ENCODE measurements at regions not wholly inside any gene's neighbourhood (a gene's known extent, or its start where the extent isn't known, plus 50 kb on each side); places are given as distances from the start of the nearest gene placed in this dataset.
"Not testable (repeated sequence)": the region's sequence is repeated elsewhere in the genome, so short reads cannot be mapped to it uniquely, and the experiment has no call there.

DNA sequence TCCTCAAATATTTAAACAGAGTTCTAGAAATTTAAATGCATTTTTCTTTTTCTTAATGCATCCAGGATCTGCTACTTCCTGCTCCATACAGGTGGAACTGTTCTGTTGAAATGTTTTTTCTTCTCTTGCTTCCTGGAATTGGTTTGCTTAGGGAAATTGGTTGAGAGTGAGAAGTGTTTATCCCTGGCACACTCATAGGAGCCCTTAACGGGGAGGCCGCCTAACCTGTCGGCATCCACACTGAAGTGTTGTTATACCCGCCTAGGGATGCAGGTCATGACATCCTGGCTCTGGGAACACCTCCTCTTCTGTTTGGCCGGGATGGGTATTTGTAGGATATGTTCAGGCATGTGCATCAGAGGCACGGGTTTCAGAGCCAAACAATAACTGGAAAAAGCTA, 239.7 kb downstream of the GADD45G start:
- in situ Hi-C loops (cut with HindIII; ENCODE audit: low pct_unique_long_range_greater_than_20kb, low sequenced_read_pairs), result no loop called here
- TF ChIP-seq JUND (IDR thresholded peaks at IDR 0.05; ENCODE audit: low read depth), result no peak
- peak; percentile 58 to 81 for DNase-seq (ENCODE audit: low read depth in 1 of 2, low spot score in 1 of 2)

DNA sequence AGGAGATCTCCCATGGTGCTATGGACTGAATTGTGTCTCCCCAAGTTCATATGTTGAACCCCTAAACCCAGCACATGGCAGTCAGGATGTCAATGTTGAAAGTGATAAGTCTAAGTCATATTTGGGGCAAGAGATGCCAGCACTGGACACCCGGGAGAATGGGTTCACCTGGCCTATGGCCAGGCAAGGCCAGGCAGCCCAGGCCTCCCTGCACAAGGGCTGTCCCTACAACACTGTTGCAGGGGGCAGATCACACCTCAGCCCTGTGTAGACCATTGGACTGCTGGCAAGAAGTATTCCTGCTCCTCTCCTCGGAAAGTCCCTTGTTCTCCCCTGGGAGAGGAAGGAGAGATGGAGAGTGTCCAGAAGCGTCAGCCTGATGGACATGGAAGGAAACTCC, 240.5 kb downstream of the GADD45G start:
- no peak for TF ChIP-seq JUND (IDR thresholded peaks at IDR 0.05; ENCODE audit: low read depth)
- in situ Hi-C loops (cut with HindIII; ENCODE audit: low pct_unique_long_range_greater_than_20kb, low sequenced_read_pairs), result no loop called here
- no peak for DNase-seq (ENCODE audit: low read depth in 1 of 2, low spot score in 1 of 2)

DNA sequence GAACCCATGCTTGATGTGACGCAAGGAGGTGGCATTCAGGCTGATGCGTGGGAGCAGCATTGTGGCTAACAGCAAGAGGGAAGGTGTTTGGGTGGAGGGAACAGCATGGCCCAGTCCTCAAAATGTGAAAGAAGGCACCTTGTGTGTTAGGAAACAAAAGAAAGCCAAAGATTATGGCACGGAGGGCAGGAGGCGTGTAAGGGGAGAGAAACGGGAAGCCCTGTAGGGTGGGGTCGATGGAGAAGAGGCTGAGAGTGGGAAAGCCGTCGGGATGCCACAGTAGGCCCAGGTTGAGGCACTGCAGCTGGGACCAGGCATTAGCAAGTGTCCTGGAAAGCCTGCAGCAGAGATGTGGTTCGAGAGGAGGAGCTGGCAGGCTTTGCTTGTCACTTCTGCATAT, 241.1 kb downstream of the GADD45G start:
- no peak for DNase-seq (ENCODE audit: low read depth in 1 of 2, low spot score in 1 of 2)
- in situ Hi-C loops (cut with HindIII; ENCODE audit: low pct_unique_long_range_greater_than_20kb, low sequenced_read_pairs), result no loop called here
- no peak for TF ChIP-seq JUND (IDR thresholded peaks at IDR 0.05; ENCODE audit: low read depth)

DNA sequence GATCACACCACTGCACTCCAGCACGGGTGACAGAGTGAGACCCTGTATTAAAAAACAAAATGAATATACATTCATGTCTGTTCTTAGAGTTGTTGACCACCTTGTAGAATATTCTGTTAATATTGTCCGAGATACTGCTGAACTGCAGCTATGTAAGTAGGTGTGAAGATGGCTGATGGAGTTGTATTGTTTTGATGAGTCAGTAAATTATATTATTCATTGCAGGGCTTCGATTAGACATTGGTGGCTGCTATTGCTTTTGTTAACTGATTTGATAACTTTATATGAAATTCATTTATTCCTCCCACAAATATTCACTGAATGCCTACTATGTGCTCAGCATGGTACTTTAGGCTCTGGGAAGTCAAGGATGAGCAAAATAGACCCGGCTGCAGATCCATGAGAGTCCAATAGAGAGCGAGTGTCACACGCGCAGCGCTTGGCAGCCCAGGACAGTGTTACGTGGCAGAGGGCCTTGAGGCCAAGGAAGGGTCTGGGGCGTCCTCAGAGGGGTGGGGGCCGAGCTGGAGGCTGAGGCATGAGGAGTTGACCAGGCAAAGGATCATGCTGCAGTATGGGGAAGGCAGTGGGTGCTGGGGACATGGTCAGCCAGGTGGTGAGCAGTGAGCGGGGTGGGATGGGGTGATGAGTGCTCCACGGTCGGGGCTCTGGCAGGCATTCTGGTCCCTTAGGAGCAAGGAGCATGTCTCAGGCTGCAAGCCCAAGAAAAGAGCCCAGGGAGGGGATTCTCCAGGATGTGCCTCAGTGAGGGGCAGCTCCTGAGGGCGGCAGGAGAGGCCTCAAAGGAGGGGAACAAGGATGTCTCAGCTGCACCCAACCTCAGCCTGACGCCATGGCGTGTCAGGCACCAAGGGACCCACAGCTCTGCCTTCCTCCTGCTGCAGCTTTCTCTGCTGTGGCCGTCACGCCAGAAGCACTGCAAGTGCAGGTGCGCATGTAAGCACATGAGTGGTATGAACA, 243.5 kb downstream of the GADD45G start:
- no peak for TF ChIP-seq JUND (IDR thresholded peaks at IDR 0.05; ENCODE audit: low read depth)
- in situ Hi-C loops (cut with HindIII; ENCODE audit: low pct_unique_long_range_greater_than_20kb, low sequenced_read_pairs), result no loop called here
- no peak for DNase-seq (ENCODE audit: low read depth in 1 of 2, low spot score in 1 of 2)

DNA sequence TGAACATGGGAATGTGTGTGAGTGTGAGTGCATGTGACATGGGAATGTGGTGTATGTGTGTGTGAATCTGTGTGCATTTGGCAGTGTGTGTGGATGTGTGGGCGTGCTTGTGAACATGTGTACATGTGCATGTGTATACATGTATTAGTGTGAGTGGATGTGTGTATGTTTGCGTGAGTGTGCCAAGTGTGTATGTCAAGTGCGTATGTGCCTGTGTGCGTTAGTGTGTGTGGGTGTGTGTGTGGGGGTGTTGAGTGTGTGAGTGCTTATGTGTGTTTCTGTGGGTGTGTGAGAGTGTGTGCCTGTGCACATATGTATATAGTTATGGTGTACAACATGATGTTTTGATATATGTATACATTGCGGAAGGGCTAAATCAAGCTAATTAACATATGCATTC, 244.3 kb downstream of the GADD45G start:
- in situ Hi-C loops (cut with HindIII; ENCODE audit: low pct_unique_long_range_greater_than_20kb, low sequenced_read_pairs), result no loop called here
- no peak for TF ChIP-seq JUND (IDR thresholded peaks at IDR 0.05; ENCODE audit: low read depth)

DNA sequence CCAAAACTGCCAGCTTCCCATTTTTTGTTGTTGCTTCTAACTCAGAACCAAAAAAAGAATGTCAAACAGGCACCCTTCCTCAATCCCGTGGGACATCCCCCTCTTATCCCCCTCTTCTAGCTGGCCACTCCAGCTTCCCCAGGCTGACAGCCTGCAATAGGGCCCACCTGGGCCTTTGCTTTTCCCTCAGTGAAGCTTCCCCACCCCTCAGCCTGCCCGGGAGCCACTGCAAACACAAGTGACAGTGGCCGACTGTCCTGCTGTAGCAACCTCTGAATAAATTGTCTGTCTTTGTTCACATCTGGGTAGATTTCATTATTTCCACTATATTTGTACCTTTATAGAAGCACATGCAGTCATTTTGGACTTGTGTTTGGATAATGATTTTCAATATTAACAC, 245.3 kb downstream of the GADD45G start:
- TF ChIP-seq JUND (IDR thresholded peaks at IDR 0.05; ENCODE audit: low read depth), result no peak
- DNase-seq (ENCODE audit: low read depth in 1 of 2, low spot score in 1 of 2), result no peak
- in situ Hi-C loops (cut with HindIII; ENCODE audit: low pct_unique_long_range_greater_than_20kb, low sequenced_read_pairs), result no loop called here

More for the DNA sequence above, 244.3 kb downstream of the GADD45G start:
- no peak for DNase-seq (ENCODE audit: low read depth in 1 of 2, low spot score in 1 of 2)

DNA sequence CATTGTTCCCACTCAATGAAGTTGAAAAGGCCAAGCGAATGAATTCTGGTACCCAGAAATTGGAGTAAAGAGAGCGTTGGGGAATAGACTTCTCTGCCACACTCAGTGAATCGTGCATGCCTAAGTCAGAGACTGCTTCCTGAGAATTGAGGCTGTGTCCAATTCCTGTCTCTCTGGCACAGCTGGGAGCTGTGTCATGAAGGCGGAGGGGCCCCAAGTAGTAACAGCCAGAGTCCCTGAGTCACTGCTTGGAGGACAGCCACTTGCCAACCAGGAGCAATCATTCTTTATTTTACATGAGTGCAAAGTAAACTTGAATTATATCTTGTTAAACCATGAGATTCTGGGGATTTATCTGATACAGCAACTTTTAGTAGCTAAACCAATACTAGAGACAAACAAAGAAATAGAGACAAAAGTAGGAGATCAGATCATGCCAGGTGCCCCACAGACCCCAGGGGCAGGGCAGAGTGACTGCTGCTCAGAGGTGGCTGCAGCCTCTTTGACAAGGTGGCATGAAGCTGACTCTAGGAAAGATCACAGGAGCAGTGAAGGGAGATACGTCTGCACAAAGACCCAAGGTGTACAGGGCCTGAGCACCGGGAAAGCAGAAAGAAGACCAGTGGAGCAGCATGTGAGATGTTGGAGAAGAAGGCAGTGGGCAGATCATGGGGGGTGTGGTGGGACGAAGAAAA, 246.0 kb downstream of the GADD45G start:
- DNase-seq (ENCODE audit: low read depth in 1 of 2, low spot score in 1 of 2), result peak in 1 of 2 experiments; percentile 20
- TF ChIP-seq JUND (IDR thresholded peaks at IDR 0.05; ENCODE audit: low read depth), result no peak
- in situ Hi-C loops (cut with HindIII; ENCODE audit: low pct_unique_long_range_greater_than_20kb, low sequenced_read_pairs), result no loop called here

DNA sequence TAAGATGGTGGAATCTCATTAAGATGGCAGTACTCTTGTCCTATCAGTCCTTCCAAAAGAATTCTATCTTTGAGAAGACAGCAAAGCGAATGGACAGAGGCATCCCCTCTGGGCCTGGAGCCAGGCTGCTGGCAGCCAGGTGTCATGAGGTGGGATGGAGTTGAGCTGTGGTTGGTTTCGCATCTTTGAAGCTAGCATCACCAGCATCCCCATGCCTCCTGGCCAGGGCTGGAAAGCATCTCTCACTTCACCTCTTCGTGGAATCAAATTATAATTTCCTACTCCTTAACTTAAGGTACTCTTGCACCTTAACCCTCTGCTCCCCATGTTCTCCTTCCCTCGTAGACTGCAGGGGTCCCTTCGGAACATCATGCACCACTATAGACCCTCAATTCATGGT, 248.3 kb downstream of the GADD45G start:
- in situ Hi-C loops (cut with HindIII; ENCODE audit: low pct_unique_long_range_greater_than_20kb, low sequenced_read_pairs), result no loop called here
- TF ChIP-seq JUND (IDR thresholded peaks at IDR 0.05; ENCODE audit: low read depth), result no peak
- DNase-seq (ENCODE audit: low read depth in 1 of 2, low spot score in 1 of 2), result no peak

DNA sequence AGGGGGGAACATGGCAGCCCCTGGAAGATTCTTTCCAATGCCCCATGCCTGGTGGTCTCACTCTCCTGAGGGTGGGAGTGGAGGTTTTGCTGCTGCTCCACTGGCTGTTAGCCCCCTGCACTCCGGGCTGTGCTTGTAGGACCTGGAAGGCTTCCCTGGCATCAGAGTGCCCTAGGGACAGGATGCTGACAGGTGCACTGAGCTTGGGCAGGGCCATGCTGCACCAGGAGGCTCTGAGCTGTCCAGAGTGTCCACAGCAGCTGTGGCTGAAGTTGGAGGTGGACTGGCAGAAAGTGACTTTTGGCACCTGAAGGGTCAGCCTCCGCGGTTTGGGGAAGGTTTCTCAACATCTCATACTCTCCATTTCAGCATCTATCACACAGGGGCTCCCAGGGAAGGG, 249.1 kb downstream of the GADD45G start:
- in situ Hi-C loops (cut with HindIII; ENCODE audit: low pct_unique_long_range_greater_than_20kb, low sequenced_read_pairs), result no loop called here
- no peak for TF ChIP-seq JUND (IDR thresholded peaks at IDR 0.05; ENCODE audit: low read depth)
- no peak for DNase-seq (ENCODE audit: low read depth in 1 of 2, low spot score in 1 of 2)

DNA sequence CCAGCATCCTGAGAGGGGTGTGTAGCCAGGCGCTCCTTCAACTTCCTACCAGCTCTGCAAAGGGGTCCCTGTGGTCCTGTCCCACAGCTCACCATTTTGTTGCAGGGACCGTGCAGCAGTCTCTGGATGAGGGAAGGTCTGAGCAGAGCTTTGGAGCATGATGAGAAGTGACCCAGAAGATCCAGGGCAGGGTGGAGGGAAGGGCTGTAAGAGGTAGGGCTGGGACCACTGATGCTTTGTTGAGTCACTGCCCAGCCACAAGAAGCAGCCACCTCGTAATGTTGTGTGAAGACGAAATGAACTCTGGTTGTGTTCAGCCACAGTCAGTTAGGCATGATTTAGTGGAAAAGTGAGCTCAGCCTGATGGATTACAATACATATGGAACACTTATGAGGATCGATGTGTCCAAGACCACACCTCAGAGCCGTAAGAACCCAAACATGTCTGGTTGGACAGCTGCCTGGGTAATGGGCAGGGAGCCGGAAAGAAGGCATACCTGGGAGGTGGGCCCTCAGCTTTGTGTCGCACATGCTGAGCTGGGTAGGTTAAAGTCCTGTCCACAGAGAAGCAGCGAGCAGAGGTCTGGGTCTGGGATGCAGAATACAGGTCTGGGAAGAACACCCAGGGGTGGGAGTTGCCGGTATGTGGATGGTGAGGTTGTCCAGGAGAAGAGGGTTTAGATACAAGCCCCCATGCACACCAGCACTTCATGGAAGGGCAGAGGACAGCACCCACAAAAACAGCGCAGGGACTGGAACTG, 250.1 kb downstream of the GADD45G start:
- no peak for TF ChIP-seq JUND (IDR thresholded peaks at IDR 0.05; ENCODE audit: low read depth)
- in situ Hi-C loops (cut with HindIII; ENCODE audit: low pct_unique_long_range_greater_than_20kb, low sequenced_read_pairs), result no loop called here
- no peak for DNase-seq (ENCODE audit: low read depth in 1 of 2, low spot score in 1 of 2)

DNA sequence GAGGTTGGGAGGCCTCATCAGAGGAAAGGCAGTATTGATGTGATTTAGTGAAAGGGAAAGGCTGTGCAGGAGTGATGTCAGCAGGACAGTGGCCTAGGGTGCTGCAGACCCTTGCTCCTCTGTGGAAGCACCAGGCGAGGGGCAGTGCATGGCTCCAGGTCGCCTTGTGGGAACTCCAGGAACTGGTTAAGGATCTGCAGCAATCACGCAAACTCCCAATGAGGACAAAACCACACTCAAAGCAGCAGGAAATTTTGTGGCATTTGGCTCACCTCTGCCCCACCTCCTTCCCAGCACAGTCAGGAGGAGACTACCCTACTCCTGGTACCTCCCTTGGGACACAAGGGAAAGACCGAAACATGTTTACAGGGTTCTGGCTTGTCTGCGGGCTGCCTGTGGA, 251.5 kb downstream of the GADD45G start:
- DNase-seq (ENCODE audit: low read depth in 1 of 2, low spot score in 1 of 2); in situ Hi-C loops (cut with HindIII; ENCODE audit: low pct_unique_long_range_greater_than_20kb, low sequenced_read_pairs): not testable (repeated sequence)

DNA sequence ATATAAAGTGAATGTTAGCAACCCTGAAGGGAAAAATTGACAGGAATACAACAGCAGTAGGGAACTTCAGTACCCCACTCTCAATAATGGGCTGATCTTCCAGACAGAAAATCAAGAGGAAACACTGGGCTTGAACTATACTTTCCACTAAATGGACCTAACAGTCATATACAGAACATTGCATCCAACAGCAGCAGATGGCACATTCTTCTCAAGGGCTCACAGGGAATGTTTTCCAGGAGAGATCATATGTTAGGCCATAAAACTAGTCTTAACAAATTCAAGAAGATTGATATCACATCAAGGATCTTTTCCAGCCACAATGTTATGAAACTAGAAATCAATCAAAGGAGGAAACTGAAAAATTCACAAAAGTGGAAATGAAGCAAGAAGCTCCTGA, 252.1 kb downstream of the GADD45G start:
- in situ Hi-C loops (cut with HindIII; ENCODE audit: low pct_unique_long_range_greater_than_20kb, low sequenced_read_pairs); DNase-seq (ENCODE audit: low read depth in 1 of 2, low spot score in 1 of 2): not testable (repeated sequence)

DNA sequence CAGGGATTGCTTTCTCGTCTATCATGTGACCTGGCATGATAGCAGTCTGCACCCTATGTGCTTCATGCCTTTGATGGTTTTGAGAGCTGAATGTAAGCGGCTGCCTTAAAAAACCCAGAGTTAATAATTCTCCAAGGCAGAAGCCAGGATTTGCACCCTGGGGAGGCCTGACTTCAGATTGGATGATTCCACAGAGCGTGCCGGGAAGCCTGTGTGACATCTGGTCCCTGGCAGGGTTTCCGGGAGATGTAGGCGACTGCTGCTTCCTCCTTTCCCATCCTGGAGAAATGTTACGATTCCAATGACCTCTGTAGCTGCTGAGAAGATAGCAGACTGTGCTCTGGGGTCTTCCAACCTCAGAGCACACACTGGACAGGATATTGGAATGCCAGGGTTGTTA, 255.0 kb downstream of the GADD45G start:
- in situ Hi-C loops (cut with HindIII; ENCODE audit: low pct_unique_long_range_greater_than_20kb, low sequenced_read_pairs); DNase-seq (ENCODE audit: low read depth in 1 of 2, low spot score in 1 of 2): not testable (repeated sequence)

DNA sequence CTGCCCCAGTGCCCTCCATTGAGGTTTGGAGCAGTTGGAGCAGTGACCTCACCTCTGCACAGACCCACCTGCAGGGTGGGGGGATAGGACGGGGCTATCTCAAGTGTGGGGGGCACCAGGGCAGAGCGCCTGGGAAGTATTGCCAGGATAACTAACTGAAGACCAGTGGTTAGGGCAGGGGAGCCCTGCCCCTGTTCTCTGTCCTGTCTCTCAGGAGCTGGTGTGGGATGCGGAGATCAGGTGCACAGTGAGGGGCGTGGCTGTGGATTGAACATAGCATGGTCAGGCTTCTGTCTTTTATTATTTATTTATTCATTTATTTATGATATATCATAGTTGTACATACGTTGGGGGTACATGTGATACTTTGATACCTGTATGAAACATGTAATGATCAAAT, 256.6 kb downstream of the GADD45G start:
- DNase-seq (ENCODE audit: low read depth in 1 of 2, low spot score in 1 of 2); in situ Hi-C loops (cut with HindIII; ENCODE audit: low pct_unique_long_range_greater_than_20kb, low sequenced_read_pairs): not testable (repeated sequence)
